ENCODE measurements at regions not wholly inside any gene's neighbourhood (a gene's known extent, or its start where the extent isn't known, plus 50 kb on each side); places are given as distances from the start of the nearest gene placed in this dataset.

DNA sequence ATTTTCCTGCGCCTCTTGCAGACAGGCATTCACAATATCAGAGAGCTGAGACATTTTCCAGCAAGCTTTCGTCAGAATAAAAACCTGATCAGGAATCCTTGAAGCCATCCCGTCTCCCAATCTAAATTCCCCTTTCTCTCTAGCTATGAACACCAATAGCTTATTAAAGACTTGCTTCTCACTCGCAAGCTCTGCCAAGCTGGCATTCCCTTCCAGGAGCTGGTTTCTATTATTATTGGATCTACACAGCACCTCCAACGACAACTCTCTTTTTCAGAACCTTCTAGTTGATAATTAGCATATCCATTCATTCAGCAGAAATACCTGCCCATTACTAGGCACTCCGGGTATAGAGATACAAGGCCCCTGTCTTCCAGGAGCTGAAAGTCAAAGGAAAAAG lies 350.3 kb downstream of the MTX2 start:
- no peak for DNase-seq

DNA sequence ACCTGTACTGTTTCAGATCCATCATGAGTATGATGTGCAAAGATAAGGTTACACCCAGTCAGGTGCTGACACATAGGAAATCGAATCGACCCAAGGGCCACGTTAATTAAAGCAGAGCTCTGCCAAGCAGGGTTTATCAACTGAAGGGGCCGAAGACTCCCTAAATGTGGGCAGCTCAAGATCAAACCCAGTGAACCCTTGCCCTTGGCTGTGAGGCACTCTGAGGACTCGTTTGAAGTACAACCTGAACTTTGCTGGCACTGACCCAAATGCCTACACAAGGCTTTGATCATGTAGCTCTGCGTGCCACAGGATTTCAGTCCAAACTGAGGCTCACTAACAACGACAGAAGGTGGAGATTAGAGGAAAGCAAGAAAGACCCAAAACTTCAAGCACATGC lies 352.1 kb downstream of the MTX2 start:
- DNase-seq: no peak

DNA sequence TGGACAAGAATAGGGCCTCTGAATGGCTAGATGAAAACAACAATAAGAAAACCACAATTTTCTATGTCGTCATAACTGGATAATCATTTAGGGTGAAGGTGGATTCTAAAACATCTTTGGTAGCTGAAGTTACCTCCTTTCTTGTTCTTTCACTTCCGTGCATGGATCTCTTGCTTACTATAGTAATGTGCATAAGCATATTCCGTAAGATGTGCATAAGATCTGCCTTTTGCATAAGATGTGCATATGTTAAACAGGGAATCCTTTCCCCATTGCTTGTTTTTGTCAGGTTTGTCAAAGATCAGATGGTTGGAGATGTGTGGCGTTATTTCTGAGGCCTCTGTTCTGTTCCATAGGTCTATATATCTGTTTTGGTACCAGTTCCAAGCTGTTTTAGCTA lies 353.6 kb downstream of the MTX2 start:
- DNase-seq: no peak

DNA sequence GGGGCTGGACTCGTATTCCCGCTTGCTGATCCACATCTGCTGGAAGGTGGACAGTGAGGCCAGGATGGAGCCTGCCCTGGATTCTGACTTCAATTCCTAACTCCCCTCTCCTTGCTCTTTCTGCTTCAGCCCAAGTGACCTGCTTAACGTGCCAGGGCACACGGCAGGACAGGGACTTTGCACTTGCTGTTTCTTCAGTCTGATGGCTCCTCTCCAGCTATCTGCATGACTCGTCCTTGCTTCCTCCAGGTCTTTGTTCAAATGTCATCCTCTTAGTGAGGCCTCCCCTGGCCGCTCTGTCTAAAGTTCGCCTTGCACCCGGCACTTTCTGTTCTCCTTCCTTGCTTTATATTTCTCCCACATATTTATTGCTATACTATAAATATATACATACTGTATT lies 357.6 kb downstream of the MTX2 start:
- DNase-seq: no peak

DNA sequence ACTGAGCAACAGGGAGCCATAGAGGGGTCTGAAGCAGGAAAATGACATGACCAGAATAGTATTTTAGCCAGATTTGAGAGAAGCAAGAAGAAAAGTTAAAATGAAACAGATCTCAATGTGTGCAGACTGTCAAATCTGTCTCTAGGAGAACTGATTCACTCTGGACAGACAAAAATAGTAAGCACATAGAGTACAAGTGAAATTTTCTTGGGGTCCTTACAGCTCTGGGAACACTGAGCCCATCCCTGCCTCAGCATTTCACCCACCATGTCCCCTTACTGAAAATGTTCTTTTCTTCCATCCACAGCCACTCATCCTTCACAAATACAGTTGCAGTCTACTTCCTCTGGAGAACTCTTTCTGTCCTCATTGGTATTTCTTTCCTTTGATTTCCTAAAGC lies 359.2 kb downstream of the MTX2 start:
- no peak for DNase-seq

DNA sequence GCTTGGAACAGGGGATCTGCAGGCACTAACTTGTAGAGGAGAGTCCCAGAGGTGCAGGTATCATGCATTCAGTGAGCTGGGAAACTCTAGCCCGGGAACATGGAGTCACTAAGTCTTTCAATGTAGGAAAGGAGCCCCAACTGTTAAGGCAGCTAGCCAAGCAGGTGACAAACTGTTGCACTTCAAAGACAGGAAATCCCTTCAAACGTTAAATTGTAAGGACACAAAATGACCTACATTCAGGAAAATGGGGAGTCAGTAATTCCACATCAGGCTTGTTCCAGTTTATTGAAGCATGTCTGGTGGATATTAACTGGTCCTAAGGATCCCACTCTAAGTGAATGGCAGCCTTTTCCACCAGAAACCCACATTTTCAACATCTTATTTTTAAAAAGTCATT lies 364.5 kb downstream of the MTX2 start:
- DNase-seq: no peak

DNA sequence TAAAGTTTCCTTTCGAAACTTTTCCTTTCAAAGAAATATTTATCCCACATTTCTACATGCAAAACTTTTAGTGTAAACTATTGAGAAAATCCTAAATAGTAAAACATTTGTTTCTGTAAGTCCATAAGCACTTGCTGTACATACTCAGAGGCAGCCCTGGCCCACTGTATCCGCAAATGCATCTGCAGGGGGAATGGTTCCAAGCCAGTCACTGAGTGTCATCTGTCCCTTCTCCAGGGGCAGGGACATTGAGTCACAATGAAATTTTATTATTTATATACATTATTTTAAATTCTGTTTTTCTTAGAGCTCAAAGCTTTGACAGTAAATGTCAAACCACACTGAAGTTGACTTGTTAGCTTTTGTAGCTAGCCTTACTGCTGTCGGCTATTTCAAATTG lies 367.2 kb downstream of the MTX2 start:
- DNase-seq: no peak

DNA sequence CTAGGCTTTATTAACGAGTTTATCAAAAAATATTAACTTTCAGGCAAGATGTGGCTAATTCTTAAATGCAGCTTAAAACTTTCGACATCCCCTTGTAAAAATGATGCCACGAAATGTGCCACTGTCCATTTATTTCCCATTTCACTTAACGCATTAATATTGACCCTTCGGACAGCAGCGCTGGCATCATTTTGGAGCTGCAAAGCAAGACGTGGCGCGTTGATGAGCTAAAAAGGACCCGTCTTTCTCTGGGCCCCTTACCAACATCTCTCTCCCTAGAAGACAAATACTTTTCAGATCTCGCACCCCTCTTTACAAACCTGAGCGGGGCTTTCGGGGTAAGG lies 367.9 kb downstream of the MTX2 start:
- no peak for DNase-seq

DNA sequence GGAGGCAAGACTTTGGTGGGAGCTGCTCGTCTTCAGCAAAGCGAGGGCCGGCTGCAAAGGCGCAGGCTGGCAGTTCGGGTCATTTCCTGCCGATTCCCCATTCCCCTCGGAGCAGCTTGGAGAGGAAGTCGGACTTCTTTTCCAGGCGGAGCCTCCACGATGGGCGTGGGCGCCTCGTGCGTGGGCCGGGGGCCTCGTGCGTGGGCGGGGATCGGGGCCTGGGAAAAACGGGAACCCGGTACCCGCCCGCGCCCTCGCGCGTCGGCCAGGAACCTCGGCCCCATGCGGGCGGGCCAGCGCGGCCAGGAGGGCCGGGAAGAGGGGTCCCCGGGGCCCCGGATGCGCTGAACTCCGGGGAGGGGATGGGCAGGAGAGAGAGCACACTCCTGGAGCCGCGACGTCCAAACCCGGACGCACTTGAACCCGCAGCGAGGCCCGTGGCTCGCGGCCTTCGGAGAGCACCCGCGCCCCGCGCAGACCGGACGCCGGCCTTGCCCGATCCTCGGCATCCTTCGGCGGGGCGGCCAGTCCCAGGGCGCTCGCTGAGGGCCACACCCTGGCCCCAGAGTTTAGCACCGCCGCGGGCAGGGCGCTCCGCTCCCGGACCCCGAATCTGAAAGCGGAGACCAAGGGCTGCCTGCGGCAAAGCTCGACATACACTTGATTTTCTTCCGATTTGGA lies 368.4 kb downstream of the MTX2 start:
- peak; percentile 20 for DNase-seq

DNA sequence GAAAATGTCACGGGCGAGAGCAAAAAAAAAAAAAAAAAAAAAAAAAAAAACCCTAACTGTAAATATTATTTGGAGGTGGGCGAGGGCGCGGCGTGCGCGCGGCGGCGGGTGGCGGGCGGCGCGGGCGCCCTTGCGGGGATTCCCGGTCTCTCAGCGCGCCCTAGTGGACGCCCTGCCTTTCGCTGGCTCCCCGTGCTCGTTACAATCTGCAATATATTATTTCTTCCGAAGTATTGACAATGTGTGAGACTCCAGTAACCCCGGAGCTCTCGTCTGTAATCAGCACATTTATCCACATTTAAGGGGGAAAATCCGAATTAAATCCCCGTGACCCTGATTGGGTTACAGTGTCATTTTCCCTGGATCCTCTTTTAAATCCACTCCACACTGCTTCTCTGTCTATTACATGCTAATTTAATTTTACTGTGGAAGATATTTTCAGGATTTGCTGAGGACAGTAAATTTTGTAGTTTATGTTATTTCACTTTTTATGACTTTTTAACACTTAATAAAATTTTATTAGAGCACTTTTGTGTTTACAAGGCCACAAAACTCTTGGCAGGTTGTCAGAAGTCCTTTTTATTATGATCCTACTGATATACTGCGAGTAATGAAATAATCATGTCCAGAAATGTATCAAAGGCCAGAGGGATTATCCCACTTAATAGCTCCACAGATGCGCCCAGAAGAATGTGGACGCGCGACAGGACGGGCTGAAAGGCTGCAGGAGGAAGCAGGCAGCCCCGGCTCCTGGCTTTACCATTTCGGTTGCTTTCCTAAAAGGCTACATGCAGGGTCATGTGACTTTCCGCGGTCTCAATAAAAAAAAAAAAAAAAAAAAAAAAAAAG lies 369.1 kb downstream of the MTX2 start:
- peak; percentile 68 for DNase-seq

GRCh38 chr2:176639016-176639343 lies 369.7 kb downstream of the MTX2 start:
- no peak for DNase-seq

- no peak for DNase-seq
These were observed 370.4 kb downstream of the MTX2 start for GRCh38 chr2:176639671-176640070.

GRCh38 chr2:176641436-176641835 lies 372.2 kb downstream of the MTX2 start:
- no peak for DNase-seq

DNA sequence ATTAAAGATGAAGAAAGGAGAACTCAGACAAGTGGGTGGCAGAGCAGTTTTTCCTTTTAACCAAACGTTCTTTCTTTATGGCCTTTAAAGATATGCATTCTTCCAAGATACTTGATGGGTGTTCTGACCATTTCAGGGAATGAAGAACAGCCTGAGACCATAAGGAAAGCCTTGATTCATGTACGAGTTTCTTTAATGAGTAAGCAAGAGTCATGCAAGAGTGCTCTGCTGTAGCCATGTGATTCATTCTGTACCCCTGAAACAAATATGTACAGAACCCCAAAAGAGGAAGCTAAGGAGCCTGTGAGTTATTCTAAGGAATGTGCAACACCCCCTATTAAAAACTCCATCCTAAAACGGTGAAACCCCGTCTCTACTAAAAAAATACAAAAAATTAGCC lies 372.8 kb downstream of the MTX2 start:
- no peak for DNase-seq

DNA sequence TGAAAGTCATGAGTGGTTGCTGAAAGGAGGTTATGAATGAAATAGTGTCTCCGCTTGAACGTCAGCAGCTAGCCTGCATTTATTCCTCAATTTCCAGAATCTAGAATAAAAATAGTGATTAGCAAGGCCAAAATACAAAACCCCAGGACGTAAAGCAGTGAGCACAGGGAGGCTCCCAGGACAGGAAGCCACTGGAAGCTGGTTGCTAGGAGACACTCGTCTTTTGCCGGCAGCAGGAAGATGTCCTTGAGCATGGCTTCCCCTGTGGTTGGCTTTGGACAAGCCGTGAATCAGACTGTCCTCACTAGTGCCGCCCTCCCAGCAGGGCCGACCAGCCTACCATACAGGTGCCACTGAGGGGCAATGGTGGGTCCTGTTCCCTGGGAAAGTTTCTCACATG lies 374.4 kb downstream of the MTX2 start:
- no peak for DNase-seq

DNA sequence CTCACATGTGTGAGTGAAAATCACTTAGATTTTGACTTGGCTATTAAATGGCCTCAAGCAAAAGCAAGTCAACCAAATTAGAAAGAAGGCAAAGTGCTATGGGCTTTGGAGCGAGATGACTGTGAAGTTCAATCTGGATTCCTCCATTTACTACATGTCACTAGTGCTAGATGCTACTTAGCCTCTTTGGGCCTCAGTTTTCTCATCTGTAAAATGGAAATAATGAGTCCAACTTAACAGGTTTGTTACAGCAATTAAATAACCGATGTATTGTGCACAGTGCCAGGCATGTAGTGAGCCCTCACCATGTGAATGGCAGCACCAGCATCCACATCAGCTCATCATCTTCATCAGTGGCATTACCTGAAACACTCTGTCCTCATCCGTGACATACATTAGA lies 376.3 kb downstream of the MTX2 start:
- DNase-seq: no peak

- no peak for DNase-seq
These were observed 376.9 kb downstream of the MTX2 start for GRCh38 chr2:176646033-176646615.

DNA sequence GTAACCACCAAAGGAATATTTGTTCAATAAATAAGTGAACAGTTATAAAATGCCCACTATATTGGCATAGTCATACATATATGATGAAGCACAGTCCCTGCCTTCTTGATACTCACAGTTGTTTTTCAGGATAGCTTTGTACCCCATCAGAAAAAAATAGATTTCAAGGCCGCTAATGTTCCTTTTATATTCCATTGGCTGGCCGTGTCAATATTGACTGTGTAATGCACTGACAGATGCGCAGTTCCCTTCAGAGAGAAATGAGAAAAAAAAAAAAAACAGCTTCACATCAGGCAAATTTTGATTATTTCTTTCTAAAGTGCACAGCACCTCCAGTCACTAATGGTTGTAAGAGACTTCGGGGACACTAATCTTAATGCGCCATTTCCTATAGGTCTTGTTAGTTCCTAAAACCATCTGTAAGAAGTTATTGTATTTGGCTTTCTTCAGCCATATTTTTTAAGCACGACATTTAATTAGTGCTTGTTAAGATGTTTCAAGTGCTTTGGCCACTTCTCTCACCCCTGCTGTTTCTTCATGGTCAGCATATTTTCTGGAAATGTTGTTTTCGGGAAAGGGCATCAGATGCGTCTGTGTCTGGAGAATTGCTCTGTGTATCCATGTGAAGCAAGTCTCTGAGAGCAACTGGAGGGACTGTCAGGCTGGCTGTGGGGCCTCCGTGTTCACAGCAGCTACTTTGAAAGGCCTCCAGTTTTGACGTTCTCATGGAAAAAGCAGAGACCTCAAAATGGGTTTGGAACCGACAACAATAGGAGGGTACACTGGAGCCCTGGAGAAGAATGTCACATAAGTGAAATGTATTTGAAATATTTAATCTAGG lies 378.3 kb downstream of the MTX2 start:
- no peak for DNase-seq

DNA sequence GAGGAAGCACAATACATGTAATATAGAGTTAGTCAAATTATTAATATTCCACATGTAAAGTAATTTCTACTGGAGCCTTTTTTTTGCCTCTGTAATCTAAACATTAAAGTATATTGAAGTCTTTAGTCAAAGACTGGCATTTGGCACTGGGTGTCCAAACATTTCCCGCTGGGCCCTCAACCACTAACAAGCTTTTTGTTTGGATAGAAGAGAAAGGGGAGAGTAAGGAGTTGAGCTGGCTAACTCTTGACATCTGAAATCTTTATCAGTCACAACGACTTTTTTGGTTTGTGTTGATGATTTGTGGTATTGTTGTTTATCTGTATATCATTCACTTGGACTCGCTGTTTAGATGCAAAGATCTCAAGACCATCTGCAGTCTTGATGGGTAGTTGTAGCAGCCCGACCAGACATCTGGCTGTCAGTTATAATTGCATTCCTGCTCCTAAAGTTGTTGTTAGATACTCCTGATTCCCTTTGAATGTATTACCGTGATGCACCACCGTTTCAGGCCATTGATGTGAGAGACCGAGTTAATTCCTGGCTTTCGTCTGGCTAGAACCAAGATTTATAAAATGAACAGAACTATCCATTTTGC lies 379.6 kb downstream of the MTX2 start:
- DNase-seq: no peak

DNA sequence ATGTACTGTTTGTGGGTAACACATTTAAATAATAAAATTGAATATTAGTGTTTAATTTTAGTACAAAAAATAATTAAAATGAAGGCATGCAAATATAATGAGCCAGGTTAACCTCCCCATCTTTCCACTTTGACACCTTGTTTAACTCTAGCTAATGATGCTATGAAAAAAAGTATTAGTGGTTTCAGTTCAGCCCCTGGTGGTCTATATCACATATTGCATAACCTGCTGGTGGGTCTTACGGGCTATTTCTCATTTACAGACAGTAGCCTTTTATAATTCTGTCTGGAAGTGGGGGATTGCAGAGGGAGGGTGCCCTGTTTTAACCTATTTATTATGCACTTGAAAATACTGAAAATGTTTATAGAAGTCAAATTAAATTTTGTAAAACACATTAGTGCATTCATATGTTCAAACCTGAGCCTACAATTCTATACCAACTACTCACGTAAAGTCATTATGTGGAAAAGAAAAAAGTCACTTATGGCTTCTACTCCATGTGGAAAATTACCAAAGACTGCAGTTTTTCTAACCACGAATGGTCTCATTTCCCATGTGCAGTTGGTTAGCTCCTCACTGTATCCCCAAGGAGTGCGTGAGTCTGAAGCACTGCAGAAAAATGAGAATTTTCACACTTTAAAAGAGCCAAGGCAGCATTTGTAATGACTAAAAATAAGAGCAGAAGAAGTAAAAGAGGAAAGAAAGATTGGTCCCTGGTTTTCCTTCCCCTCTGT lies 381.0 kb downstream of the MTX2 start:
- DNase-seq: no peak

- no peak for DNase-seq
These were observed 381.8 kb downstream of the MTX2 start for GRCh38 chr2:176650838-176651555.

All from activated T-cell treated with anti-CD3 and anti-CD28 coated beads, Interleukin-2, amount 50 U/mL, for 1 hour (primary cell).